H9 (cell line): ENCODE measurements at regions not wholly inside any gene's neighbourhood (a gene's known extent, or its start where the extent isn't known, plus 50 kb on each side); places are given as distances from the start of the nearest gene placed in this dataset.

Source experiments
- DNase-seq: peaks from one replicate; pipeline ENCODE4 v3.0.0-alpha.2; 2017
- H2AFZ ChIP-seq: one replicate; pipeline ENCODE4 v1.6.1; 2013; ENCODE audit warnings: mild to moderate bottlenecking, low read length, control low read depth, moderate library complexity
- H2AK5ac ChIP-seq: 2 replicates; pipeline ENCODE4 v1.6.1; 2013; ENCODE audit warnings: low read length, control low read depth, mixed read lengths; ENCODE audit not compliant: insufficient read length
- H2BK120ac ChIP-seq: one replicate; pipeline ENCODE4 v1.6.1; 2013; ENCODE audit warnings: low read depth, mild to moderate bottlenecking, low read length, control low read depth, inconsistent platforms; ENCODE audit not compliant: poor library complexity, severe bottlenecking
- H2BK12ac ChIP-seq: 2 replicates; pipeline ENCODE4 v1.6.1; 2013; ENCODE audit warnings: low read length, control low read depth, mixed read lengths, low read depth; ENCODE audit not compliant: insufficient read length
- H2BK15ac ChIP-seq: 2 replicates; pipeline ENCODE4 v1.6.1; 2013; ENCODE audit warnings: low read depth, low read length, control low read depth
- H2BK20ac ChIP-seq: one replicate; pipeline ENCODE4 v1.6.1; 2013; ENCODE audit warnings: low read depth, mild to moderate bottlenecking, low read length, control low read depth, inconsistent platforms; ENCODE audit not compliant: poor library complexity, severe bottlenecking
- H2BK5ac ChIP-seq: 2 replicates; pipeline ENCODE4 v1.6.1; 2013; ENCODE audit warnings: low read length, control low read depth, mixed read lengths; ENCODE audit not compliant: insufficient read length
- H3K14ac ChIP-seq: 2 replicates; pipeline ENCODE4 v1.6.1; 2013; ENCODE audit warnings: low read length, control low read depth; ENCODE audit not compliant: insufficient read depth
- H3K18ac ChIP-seq: 2 replicates; pipeline ENCODE4 v1.6.1; 2013; ENCODE audit warnings: low read depth, mild to moderate bottlenecking, mixed read lengths, low read length, control low read depth; ENCODE audit not compliant: insufficient read length
- H3K23ac ChIP-seq: 2 replicates; pipeline ENCODE4 v1.6.1; 2013; ENCODE audit warnings: low read length, control low read depth, mixed read lengths, low read depth; ENCODE audit not compliant: insufficient read length
- H3K23me2 ChIP-seq: 2 replicates; pipeline ENCODE4 v1.6.1; 2013; ENCODE audit warnings: low read depth, mild to moderate bottlenecking, mixed read lengths, low read length, control low read depth; ENCODE audit not compliant: insufficient read length, poor library complexity, severe bottlenecking
- H3K27ac ChIP-seq: 2 replicates; pipeline ENCODE4 v1.5.1; 2013; ENCODE audit warnings: low read length, control low read depth, mixed read lengths, low read depth; ENCODE audit not compliant: insufficient read length
- H3K27me3 ChIP-seq: 2 replicates; pipeline ENCODE4 v1.6.1; 2013; ENCODE audit warnings: low read length, control low read depth, inconsistent platforms; ENCODE audit not compliant: insufficient read depth
- H3K4ac ChIP-seq: 2 replicates; pipeline ENCODE4 v1.6.1; 2013; ENCODE audit warnings: low read depth, mild to moderate bottlenecking, control low read depth, inconsistent platforms, low read length, moderate library complexity
- H3K4me1 ChIP-seq: 2 replicates; pipeline ENCODE4 v1.6.1; 2013; ENCODE audit warnings: low read length, control low read depth, inconsistent platforms; ENCODE audit not compliant: insufficient read depth
- H3K4me2 ChIP-seq: 2 replicates; pipeline ENCODE4 v1.6.1; 2013; ENCODE audit warnings: low read length, control low read depth, mixed read lengths; ENCODE audit not compliant: insufficient read length, insufficient read depth
- H3K56ac ChIP-seq: 2 replicates; pipeline ENCODE4 v1.6.1; 2013; ENCODE audit warnings: low read depth, mild to moderate bottlenecking, mixed read lengths, low read length, control low read depth; ENCODE audit not compliant: insufficient read length
- H3K79me1 ChIP-seq: 2 replicates; pipeline ENCODE4 v1.6.1; 2013; ENCODE audit warnings: low read depth, mild to moderate bottlenecking, moderate library complexity, low read length, control low read depth, inconsistent platforms; ENCODE audit not compliant: insufficient read depth, poor library complexity, severe bottlenecking
- H3K79me2 ChIP-seq: 2 replicates; pipeline ENCODE4 v1.6.1; 2013; ENCODE audit warnings: low read length, control low read depth, inconsistent platforms; ENCODE audit not compliant: insufficient read depth
- H3K9ac ChIP-seq: 2 replicates; pipeline ENCODE4 v1.6.1; 2013; ENCODE audit warnings: low read length, control low read depth, mixed read lengths; ENCODE audit not compliant: insufficient read length; ENCODE audit errors: extremely low read depth
- H3K9me3 ChIP-seq: one replicate; pipeline ENCODE4 v1.6.1; 2013; ENCODE audit warnings: low read depth, low read length, inconsistent platforms; ENCODE audit not compliant: control insufficient read depth
- H3T11ph ChIP-seq: one replicate; pipeline ENCODE4 v1.6.1; 2013; ENCODE audit warnings: mild to moderate bottlenecking, low read length, control low read depth, inconsistent platforms
- H4K20me1 ChIP-seq: one replicate; pipeline ENCODE4 v1.6.1; 2013; ENCODE audit not compliant: control insufficient read depth, insufficient read length, insufficient read depth
- H4K5ac ChIP-seq: 2 replicates; pipeline ENCODE4 v1.6.1; 2013; ENCODE audit warnings: low read depth, mild to moderate bottlenecking, mixed read lengths, low read length, control low read depth; ENCODE audit not compliant: insufficient read length
- H4K8ac ChIP-seq: replicated peaks from 2 replicates; pipeline ENCODE4 v1.6.1; 2013; ENCODE audit warnings: low read length, control low read depth, mixed read lengths, low read depth; ENCODE audit not compliant: insufficient read length
- H4K91ac ChIP-seq: 2 replicates; pipeline ENCODE4 v1.6.1; 2013; ENCODE audit warnings: low read depth, mild to moderate bottlenecking, moderate library complexity, mixed read lengths, low read length, control low read depth; ENCODE audit not compliant: insufficient read length
- H3K27ac Mint-ChIP-seq, 3 experiments: 2 replicates in 2 of 3; 3 replicates in 1 of 3; pipeline ENCODE4 v1.8.0; 2020 to 2021; ENCODE audit warnings: mixed read lengths in 3 of 3, mild to moderate bottlenecking in 1 of 3, moderate library complexity in 1 of 3
- H3K27me3 Mint-ChIP-seq: 2 replicates; pipeline ENCODE4 v1.8.0; 2021; ENCODE audit warnings: low read depth, mild to moderate bottlenecking, moderate library complexity, mixed read lengths
- H3K36me3 Mint-ChIP-seq, 3 experiments: 2 replicates in 2 of 3; 3 replicates in 1 of 3; pipeline ENCODE4 v1.8.0; 2020 to 2021; ENCODE audit warnings: low read depth in 3 of 3, mixed read lengths in 3 of 3; ENCODE audit not compliant: insufficient read depth in 1 of 3
- H3K4me1 Mint-ChIP-seq, 2 experiments: 2 replicates each; pipeline ENCODE4 v1.8.0; 2020; ENCODE audit warnings: mixed read lengths in 2 of 2
- H3K4me3 Mint-ChIP-seq, 2 experiments: 2 replicates in 1 of 2; 3 replicates in 1 of 2; pipeline ENCODE4 v1.8.0; 2020 to 2021; ENCODE audit warnings: mild to moderate bottlenecking in 2 of 2, mixed read lengths in 2 of 2, moderate library complexity in 1 of 2
- H3K9me3 Mint-ChIP-seq, 2 experiments: 2 replicates in 1 of 2; 3 replicates in 1 of 2; pipeline ENCODE4 v1.8.0; 2020; ENCODE audit warnings: mild to moderate bottlenecking in 2 of 2, mixed read lengths in 2 of 2, moderate library complexity in 1 of 2
- WGBS: extraction: QIAGEN DNeasy Blood & Tissue Kit; methylation state at CpG from one replicate; pipeline ENCODE4 v1.1.7; 2013; ENCODE audit warnings: missing lambda C conversion rate, low lambda C conversion rate, mixed read lengths; ENCODE audit not compliant: insufficient read length; ENCODE audit errors: extremely low coverage; 5-methylcytosine and 5-hydroxymethylcytosine counted together
- TF ChIP-seq, protein P1 (sequence below): fragments of 200-600 bp; sonication (generic); conservative IDR thresholded peaks from 3 replicates; pipeline ENCODE4 v1.8.0; 2021; ENCODE audit warnings: antibody characterized with exemption, mild to moderate bottlenecking

DNA sequence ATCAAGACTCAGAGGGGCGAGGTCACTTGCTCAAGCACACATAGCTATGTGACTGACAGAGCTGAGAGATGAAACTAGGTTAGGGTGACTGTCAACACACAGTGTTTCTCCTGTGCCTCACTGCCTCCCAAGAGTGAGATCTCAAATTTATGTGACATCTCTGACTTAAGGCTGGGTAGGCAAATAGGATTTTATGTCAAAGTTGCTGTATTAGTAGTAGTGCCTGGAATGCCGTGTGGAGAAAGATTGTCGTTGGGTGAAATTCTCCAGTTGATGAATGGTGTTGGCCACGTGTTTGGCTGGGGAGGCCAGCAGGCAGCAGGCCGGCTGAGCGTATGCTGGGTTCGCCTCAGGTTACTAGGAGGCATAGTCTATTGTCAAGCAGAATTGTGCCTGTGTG is 148.3 kb upstream of the BMPER start:
- no peak overlapping the region for H3K4ac ChIP-seq
- Mint-ChIP-seq H3K27me3 (no peaks in the 10 kb centered on the region), H3K27ac (no peak overlapping the region; a peak in 1 of 7 replicates), H3K4me3 (no peak overlapping the region), H3K4me1 (peaks cover 15 to 27% of the 10 kb centered on the region in 2 experiments), H3K36me3 (no peaks in the 10 kb centered on the region), H3K9me3 (no peaks in the 10 kb centered on the region)
- no peak overlapping the region for H2BK12ac ChIP-seq
- no peak overlapping the region for H2BK15ac ChIP-seq
- H3K27me3 ChIP-seq: no peaks in the 10 kb centered on the region
- no peak overlapping the region for H3K9ac ChIP-seq
- H3K79me2 ChIP-seq: no peaks in the 10 kb centered on the region
- no peak overlapping the region for H3K14ac ChIP-seq
- DNase-seq: no peak
- no peak overlapping the region for H3K23ac ChIP-seq
- peaks cover 3% of the 10 kb centered on the region; the same call in 1 of the 2 replicates for H3K4me1 ChIP-seq
- no peak overlapping the region for H2BK20ac ChIP-seq
- H4K5ac ChIP-seq: no peak overlapping the region
- TF ChIP-seq, protein P1, sequence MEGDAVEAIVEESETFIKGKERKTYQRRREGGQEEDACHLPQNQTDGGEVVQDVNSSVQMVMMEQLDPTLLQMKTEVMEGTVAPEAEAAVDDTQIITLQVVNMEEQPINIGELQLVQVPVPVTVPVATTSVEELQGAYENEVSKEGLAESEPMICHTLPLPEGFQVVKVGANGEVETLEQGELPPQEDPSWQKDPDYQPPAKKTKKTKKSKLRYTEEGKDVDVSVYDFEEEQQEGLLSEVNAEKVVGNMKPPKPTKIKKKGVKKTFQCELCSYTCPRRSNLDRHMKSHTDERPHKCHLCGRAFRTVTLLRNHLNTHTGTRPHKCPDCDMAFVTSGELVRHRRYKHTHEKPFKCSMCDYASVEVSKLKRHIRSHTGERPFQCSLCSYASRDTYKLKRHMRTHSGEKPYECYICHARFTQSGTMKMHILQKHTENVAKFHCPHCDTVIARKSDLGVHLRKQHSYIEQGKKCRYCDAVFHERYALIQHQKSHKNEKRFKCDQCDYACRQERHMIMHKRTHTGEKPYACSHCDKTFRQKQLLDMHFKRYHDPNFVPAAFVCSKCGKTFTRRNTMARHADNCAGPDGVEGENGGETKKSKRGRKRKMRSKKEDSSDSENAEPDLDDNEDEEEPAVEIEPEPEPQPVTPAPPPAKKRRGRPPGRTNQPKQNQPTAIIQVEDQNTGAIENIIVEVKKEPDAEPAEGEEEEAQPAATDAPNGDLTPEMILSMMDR: no peak
- no peak overlapping the region for H2BK120ac ChIP-seq
- H3K23me2 ChIP-seq: no peaks in the 10 kb centered on the region
- H3K27ac ChIP-seq: no peak overlapping the region
- H3T11ph ChIP-seq: no peak overlapping the region
- no peak overlapping the region for H3K18ac ChIP-seq
- H3K9me3 ChIP-seq: no peaks in the 10 kb centered on the region
- WGBS: no CpG with 5 or more reads among the region's 7 CpGs
- H4K8ac ChIP-seq: no peak overlapping the region
- H4K20me1 ChIP-seq: no peaks in the 10 kb centered on the region
- no peak overlapping the region for H3K4me2 ChIP-seq
- H3K79me1 ChIP-seq: no peaks in the 10 kb centered on the region
- no peak overlapping the region for H3K56ac ChIP-seq
- H4K91ac ChIP-seq: no peak overlapping the region
- H2BK5ac ChIP-seq: no peak overlapping the region
- H2AK5ac ChIP-seq: no peak overlapping the region
- H2AFZ ChIP-seq: no peak overlapping the region
